Suppressor macrophage (primary cell): ENCODE measurements at regions not wholly inside any gene's neighbourhood (a gene's known extent, or its start where the extent isn't known, plus 50 kb on each side); places are given as distances from the start of the nearest gene placed in this dataset.

Source experiments
- DNase-seq, 4 experiments: peaks; one replicate each; pipeline ENCODE4 v3.0.0-alpha.2; 2020 to 2022

DNA sequence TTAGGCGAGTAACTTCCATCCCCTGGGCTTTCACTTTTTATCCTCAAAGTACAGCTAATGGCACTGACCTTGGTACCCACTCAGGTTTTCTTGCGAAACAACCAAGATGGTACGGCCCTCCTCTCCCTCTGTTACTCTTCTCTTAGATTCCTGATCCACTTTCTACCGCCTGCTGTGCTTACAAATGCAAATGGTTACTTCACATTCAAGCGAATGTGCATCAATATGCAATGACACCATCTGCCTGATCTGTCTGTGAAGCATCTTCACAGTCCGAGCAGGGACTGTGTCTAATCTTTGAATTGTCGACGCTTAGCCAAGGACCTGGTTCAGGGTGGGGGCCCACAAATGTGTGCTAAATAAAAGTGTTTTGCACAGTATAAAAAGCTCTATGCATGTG is 112.2 kb downstream of the TRIB2 start:
- DNase-seq, result no peak

DNA sequence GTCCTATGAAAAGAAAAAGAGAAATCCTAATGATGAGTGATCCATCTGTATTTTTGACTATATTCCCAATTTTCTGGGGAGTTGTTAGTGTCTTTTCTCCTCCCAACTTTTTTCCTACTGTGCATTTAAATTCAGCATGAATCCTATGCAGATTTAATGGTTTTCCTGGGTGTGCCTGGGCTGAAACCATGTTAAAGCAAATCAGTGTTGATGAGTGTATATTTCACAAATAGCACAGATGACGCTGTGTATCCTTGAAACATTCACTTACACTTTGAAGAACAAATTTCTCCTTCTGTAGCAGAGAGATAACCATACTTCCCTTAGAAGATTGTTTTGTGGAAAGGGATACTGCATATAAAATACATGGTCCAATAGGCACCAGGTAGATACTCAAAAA is 114.3 kb downstream of the TRIB2 start:
- no peak for DNase-seq

DNA sequence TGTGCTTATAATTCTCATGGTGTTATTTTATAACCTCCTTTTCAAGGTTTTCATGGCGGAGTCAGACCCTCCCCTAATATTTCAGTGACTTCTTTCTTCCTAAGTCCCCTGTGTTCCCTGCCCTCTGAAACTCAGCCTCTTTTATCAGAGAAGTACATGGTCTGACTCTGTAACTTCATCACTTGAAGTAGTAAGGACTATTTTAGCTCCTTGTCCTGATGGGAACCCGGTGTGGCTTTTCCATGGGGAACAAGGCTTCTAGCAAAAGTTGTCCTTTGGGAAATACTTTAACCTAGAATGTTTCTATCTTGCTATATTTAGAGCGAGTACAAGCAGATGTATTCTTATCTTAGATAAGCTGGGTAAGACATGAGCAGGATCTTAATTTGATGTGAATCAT is 117.5 kb downstream of the TRIB2 start:
- no peak for DNase-seq

DNA sequence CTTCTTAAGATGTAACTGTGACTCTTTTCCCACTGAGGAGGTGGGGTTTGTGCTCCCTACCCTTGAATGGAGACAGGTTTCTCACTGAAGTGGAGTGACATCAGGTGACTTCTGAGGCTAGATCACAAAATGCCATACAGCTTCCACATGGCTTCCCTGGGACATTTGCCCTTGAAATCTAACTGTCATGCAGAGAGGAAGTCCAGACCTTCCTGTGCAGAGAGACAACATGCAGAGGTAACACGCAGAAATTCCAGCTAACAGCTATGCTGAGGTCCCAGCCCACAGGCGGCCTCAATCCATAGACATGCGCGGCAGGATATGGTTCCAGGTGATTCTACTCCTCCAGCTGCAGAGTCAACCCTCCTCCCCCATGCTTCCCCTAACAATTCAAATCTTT is 119.0 kb downstream of the TRIB2 start:
- no peak for DNase-seq

DNA sequence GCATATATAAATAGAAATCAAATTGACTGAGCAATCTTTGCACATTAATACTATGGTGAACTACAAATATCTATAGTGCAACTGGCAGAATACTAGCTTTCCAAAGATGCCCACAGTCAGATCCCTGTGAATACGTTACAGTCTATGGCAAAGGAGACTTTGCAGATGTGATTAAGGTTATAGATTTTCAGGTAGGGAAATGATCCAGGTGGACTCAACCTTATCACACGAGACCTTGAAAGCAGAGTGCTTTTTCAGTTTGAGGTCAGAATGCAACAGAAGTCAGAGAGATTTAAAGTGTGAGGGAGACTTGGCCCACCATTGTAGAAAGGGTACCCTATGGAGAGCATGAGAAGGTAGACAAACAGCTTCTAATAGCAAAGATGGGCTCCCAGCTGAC is 122.6 kb downstream of the TRIB2 start:
- DNase-seq, result no peak

DNA sequence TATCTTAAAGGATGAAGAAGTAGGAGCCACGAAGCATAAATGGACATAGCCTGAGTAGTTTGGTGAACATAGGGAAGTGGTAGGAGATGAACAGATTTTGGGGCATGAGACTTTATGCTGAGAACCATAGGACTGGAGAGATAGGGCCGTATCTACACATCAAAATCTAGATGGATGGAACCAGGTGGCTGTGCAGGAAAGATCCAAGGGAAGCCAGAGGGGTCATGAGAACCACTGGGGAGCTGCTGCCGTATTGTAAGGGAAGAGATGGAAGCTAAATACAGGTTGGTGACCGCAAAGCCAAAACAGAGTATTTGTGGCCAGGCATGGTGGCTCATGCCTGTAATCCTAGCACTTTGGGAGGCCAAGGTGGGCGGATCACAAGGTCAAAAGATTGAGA is 124.3 kb downstream of the TRIB2 start:
- DNase-seq, result no peak

DNA sequence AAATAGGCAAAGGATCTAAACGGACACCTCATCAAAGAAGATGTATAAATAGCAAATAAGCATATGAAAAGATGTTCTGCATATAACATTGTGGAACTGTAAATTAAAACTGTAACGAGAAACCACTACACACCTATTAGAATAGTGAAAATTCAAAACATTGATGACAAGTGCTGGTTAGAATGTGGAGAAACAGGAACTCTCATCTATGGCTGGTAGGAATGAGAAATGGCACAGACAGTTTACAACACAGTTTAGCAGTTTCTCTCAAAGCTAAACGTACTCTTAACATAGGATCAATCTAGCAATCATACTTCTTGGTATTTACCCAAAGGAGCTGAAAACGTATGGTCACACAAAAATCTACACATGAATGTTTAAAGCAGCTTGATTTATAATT is 126.2 kb downstream of the TRIB2 start:
- no peak for DNase-seq

DNA sequence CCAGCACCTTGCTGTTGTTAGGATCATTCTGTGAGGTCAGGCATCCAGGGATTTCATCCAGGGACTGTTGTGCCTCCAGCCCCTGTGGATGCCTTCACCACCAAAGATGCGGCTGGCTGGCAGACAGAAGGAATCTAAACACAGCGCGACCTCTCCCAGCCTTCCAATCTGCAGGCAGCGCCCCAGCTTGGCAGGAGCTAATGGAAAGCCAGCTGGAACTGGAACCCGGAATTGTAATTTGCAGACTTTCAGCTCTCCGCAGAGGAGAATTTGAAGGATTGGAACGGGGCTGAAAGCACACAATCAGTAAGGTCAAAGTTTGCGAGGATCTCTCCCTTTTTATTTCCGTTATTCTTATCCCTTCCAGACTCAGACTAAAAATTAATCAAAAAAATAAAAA is 127.8 kb downstream of the TRIB2 start:
- no peak for DNase-seq

DNA sequence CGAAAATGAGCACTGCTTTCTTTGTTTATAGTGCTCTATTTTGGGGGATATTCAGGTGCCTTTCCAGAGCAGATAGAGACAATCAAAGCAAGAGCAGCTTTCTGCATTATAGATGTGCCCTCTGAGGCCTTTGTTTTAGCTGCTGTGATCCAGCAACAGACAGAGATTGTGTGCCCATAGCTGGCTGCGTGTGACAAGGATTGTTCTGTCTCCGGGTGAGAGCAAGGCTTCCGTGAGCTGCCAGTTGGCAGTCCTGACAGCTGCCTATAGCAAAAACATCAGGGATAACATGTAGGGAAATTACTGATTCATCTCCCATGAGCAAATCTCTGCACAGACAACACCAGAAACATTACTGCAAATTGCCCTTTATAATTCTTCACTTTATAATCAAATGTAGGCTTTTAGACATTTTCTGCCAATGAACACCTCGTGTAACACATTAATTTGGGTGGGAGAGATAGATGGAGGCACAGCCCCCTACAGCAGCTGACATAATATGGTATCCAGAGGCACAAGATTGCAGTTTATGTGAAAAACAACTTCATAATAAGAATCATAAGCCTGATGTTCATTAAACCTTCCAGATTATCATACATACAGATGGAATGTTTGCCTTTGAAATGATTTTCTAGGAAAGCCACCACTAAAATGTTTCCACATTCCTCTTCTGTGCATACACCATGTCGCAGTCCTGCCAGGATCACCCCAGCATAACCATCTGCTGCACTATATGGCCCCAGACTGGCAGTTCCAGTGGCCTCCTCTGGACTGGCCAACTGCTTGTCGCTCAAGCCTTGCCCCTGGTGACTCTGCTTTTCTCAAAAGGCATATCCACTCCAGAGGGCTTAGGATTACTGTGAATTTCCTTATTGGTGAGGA is 131.2 kb downstream of the TRIB2 start:
- no peak for DNase-seq

DNA sequence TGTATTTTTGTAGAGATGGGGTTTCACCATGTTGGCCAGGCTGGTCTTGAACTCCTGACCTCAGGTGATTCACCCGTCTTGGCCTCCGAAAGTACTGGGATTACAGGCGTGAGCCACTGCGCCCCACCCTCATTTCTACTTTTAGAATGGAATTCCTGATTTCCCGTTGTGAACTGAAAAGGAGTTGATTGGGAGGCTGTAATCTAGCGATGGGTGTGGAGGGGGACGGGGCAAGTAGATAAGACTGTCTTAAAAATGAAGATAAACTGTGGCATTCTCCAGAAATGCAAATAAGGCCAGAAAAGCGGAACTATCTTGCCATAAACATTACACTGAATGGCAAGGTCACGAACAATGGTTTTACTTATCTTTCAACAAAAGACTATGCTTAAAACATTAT is 135.4 kb downstream of the TRIB2 start:
- DNase-seq, result no peak

DNA sequence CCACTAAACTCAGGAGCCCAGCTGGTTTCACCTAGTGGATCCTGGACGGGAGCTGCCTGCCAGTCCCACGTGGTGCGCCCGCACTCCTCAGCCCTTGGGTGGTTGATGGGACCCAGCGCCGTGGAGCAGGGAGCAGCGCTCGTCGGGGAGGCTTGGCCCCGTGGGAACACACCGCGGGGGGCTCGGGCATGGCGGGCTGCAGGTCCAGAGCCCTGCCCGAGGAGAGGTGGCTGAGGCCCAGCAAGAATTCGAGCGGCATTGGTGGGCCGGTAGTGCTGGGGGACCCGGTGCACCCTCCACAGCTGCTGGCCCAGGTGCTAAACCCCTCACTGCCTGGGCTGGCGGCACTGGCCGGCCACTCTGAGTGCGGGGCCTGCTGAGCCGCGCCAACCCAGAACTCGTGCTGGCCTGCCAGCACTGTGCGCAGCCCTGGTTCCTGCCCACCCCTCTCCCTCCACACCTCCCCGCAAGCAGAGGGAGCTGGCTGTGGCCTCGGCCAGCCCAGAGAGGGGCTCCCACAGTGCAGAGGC is 137.3 kb downstream of the TRIB2 start:
- no peak for DNase-seq

DNA sequence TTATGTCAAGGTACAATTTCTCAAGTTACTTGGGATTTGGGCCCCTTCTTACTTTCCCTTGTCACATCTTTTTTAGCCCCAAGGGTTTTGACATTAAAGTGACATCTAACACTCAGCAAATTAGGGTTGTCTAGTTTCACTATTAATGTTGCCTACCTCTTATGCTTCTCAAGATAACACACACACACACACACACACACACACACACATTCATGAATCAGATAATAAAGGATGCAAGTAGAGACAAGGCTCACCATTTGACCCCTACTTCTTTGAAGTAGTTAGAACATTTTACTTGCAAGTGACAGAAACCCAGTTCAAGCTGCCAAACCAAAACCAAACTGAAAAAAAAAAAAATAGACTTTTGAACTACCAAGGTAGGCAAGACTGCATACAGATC is 138.8 kb downstream of the TRIB2 start:
- no peak for DNase-seq

DNA sequence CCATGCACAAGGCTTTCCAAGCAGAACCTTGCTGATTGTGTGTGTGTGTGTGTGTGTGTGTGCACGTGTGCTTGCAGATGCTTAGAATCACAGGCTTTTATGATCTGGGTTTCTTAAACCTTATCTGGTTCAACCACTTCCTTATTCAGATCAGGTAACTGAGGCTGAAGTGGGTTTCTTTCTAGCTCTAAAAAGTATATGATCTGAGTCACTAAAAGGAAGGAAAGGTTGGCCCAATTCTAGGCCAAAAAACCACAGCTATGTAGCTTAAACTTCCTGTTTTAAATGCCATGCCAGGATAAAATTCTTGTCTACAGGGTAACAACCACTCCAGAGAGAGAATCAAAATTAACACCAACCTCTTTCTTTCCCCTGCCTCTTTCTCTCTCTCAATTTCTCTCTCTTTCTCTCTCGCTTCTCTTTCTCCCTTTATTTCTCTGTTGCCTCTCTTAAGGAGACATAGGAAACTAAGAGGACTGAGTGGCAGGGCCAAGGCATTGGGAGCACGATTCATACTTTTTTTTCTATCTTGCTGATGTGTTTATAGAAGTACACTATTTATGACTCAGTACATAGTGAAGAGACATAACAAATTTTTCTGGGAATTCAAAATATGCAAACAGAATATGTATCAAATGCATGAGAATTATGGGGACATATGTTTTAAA is 140.3 kb downstream of the TRIB2 start:
- DNase-seq, result peak; percentile 25 to 65 (median 44)

DNA sequence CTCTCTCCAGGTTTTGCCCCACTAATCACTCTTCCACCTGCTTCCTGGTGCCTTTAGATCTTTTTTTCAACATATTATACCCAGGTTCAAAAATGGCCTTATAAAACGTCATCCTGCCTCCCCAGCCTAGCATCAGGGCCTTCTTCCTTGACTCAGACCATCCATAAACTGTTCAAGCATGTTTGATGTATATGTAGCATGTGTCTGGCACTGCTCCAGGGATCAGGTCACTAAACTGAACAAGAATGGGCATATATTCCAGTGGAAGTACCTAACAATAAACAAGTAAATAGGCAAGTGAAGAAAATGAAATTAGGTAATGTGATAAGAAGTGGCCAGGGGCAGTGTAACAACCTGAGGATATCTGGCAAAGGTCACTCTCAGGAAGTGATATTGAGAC is 141.2 kb downstream of the TRIB2 start:
- DNase-seq, result no peak

DNA sequence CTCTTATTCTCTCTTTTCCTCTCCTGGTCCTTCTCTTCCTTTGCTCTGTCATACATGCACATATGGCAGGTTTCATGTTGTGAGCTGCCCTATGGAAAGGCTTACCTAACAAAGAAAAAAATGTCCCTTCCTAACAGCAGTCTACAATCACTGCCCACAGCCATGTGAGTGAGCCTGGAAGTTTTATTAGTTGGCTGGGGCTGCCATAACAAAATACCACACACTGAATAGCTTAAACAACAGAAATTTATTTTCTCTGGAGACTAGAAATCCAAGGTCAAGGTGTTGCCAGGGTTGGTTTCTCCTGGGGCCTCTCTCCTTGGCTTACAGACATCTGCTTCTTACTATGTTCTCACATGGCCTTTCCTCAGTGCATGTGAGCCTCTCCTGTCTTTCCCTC is 142.1 kb downstream of the TRIB2 start:
- no peak for DNase-seq

DNA sequence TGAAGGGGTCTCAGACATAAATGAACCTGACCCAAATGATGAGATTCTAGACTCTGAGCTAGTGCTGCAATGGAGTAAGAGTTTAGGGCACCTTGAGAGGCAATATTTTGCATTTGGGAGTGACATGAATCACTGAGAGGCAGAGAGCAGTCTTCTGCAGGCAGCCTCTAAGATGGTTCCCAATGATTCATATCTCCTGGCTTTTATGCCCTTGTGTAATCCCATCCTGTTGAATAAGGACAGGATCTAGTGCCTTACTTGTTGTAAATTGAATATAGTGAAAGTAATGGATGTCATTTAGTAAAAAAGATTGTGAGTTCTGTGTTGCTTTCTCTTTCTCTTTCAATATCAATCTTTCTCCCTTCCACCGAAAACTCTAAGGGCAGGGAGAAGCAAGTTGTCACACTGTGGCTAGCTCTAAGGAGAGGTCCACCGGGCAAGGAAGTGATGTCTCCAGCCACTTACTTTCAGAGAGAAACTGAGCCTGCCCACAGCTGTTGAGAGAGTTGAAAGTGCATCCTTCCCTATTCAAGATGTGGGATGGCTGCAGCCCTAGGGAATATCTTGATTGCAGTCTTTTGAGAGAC is 144.7 kb downstream of the TRIB2 start:
- no peak for DNase-seq

DNA sequence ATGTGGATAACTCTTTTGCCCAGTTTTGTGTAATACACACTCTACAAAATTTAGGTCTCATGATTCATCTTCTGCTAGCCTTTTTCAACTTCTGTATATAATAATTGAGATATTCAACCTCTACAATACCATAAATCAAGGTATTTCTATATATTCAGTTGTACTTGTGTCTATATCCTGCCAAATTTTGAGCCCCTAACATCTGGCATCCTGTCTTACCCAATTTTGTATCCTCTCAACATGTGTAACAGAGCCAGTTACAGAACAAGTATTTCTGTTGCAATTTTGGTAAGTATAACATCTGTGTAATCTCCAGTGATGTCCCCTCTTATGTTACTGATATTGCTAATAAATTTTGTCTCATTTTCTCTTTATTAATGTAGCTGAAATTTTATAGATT is 145.8 kb downstream of the TRIB2 start:
- DNase-seq, result no peak

DNA sequence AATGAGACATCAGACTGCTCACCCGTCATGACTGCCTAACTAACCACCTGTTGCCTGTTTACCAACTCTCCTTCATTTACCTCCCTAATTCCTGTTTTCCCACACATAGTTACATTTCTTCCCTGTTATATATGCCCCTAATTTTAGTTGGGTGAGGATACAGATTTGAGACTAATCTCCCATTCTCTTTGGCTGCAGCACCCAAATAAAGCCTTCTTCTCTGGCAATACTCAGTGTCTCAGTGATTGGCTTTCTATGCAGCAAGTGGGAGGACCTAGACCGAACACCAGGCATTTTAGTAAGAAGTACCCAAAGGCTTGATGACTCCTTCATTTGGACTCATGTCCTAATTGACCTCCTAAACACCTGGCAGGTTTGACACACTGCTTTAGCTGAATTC is 147.2 kb downstream of the TRIB2 start:
- DNase-seq, result no peak

DNA sequence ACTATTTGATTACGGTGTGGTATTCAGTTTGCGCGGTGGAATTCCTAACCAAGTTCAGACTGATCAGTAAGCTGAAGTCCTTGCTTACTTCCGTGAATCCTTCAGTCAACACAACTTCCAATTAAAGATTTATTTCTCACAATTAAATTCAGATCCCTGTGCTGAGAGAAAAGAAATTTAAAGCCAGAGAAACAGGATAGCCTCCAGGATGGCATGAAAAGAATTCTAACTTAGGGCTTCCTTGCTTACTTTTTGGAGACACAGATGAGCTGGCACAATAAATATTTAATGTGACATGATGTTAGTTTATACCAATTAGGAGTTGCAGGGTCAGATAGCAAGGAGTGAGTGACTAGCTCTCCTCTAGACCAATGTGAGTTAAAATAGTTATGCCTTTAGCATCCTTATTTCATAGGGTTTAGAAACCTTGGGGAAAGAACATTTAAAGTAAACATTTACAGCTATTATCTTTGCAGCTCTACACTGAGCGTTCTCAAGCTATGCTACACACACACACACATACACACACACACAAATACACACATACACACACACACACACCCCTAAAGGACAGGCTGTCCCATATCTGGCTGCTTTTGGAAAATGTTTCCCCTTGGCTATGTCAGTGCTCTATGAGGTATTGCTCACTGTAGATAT is 151.0 kb downstream of the TRIB2 start:
- no peak for DNase-seq

DNA sequence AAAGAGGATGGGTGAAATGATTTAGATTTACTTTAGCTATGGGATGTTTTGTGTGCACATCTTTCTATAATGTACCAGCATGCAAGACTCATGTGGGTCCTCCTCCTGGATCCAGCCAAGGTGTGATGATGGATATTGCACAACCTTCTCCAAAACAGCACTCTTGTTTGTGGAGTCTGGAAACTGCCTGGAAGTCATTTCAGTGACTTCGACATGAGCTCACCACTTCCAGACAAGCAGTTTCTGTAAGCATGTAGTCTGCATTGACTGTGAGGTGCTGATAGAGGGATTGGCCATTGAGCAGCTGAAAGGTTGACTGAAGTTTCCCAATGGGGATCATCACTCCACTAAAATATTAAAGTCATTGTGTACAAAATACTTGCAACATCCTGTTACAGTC is 154.0 kb downstream of the TRIB2 start:
- DNase-seq, result no peak

DNA sequence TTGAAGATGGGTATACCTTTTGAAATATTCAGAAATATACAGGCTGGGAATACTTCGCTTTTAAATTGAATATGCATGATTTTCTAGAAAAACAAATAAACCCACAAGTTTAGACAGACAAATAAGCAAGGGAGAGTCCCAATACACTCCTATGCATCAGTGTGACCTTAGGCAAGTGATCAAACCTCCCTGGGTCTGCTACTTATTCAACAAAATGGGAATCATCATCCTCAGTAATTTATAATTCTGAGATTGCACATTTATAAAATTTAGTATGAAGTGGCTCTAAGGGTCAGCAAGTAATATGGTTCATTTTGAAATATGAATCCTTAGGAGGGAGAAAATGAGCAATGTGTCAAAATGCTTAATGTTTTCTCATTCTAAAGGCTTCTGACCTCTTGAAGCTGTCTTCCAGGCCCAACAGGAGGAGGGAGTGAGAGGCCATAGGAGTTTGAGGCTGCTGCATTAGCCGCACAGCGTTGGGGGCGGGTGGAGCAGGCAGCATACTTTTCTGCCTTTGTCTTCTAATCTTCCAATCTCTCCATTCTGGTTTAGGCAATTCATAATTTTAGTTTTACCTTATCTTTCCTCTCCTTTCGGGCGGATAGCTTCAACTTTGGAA is 155.1 kb downstream of the TRIB2 start:
- no peak for DNase-seq

DNA sequence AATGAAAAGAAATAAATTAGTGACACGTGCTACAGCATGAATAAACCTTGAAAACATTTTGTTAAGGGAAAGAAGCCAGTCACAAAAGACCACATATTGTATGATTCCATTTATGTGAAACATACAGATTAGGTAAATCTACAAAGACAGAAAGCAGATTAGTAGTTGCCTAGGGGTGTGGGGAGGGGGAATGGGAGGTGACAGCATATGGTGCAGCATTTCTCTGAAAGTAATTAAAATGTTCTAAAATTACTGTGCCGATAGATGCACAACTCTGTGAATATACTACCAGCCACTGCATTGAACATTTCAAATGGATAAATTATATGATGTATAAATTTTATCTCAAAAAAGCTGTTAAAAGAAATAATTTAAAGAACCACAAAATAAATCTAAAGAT is 161.0 kb downstream of the TRIB2 start:
- no peak for DNase-seq

DNA sequence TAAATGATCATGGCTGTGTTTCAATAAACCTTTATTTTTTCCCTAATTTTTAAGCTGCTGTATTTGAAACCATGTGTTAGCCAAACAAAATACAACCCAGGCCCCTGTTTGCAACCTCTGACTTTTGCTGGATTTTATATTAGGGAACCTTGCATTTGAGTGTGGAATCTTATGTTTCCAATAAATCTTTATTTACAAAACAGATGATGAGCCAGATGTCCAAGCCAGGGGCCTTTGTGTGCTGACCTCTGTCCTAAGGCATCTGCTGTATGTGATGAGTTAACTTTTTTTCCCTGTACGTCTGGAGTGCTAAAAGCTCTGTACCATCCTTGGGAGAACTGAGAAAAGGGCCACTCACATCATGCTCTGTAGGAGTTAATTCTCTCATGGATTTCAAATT is 162.9 kb downstream of the TRIB2 start:
- no peak for DNase-seq
